NCI-H1105 (cell line): ENCODE measurements at regions not wholly inside any gene's neighbourhood (a gene's known extent, or its start where the extent isn't known, plus 50 kb on each side); places are given as distances from the start of the nearest gene placed in this dataset.

ENCODE experiments used
- DNase-seq: peaks from one replicate; lab custom pipeline; 2025; lab: John Stamatoyannopoulos, UW

DNA sequence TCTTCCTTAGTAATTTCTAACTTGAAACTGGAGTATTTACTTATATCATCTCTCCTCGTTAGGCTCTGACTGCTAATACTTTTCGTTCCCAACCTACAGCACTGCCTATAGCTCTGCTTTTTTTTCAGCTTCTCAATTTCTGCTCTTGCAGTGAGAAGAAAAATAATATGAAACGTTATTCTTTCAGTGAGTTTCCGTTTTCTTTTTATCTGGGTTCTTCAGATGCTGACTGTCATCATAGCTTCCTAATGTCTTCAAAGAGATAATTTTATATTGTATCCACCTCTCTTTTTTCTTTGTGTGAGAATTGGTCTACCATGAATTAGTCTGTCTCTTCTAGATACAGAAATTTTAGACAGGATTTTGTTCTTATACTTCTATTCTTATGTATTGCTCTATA, 454.9 kb downstream of the LMO7 start:
- no peak for DNase-seq

DNA sequence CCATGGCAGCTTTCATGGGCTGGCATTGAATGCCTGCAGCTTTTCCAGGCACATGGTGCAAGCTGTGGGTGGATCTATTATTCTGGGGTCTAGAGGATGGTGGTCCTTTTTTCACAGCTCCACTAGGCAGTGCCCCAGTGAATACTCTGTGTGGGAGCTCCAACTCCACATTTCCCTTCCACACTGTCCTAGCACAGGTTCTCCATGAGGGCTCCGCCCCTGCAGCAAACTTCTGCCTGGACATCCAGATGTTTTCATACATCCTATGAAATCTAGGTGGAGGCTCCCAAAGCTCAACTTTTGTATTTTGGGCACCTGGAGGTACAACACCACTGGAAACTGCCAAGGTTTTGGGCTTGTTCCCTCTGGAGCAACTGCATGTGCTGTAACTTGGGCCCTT, 450.6 kb downstream of the LMO7 start:
- DNase-seq: no peak

DNA sequence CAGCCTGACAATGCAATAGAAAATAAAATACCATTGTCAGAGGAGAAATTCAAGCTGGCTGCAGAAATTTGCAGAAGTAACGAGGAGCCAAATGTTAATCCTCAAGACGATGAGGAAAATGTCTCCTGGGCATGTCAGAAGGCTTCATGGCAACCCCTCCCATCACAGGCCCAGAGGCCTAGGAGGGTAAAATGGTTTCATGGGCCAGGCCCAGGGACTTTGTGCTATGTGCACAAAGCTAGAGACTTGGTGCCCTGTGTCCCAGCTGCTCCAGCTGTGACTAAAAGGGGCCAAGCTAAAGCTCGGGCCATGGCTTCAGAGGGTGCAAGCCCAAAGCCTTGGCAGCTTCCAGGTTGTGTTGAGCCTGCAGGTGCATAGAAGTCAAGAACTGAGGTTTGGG, 431.7 kb downstream of the LMO7 start:
- no peak for DNase-seq

DNA sequence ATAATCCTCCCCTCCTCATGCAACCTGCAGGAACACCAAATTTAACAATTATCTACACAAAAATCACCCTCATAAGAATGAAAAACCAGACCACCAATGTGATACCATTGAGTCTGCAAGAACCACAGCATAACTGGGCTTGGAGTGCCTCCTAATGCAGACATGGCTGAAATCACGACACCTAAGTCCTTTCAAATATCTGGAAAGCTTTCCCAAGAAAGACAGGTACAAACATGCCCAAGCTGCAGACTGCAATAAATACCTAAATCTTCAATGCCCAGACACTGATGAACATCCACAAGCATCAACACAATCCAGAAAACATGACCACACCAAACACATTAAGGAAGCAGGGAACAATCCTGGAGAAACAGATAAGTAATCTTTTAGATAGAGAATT, 417.1 kb downstream of the LMO7 start:
- no peak for DNase-seq

DNA sequence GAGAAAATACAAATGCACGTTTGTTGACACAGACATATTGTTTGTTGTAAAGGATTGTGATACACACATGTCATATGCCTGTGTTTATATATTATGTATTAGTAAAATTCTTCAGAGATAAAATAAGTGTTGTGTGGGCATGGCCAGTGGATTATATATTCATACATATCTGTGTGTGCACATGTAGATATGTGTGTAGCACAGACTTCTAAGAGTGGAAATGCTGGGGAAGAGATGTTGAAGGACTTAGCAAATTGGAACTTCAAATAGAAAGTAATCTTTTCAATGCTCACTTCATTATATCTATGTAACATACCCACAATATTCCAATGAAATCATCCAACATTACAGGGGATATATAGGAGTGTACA, 413.2 kb downstream of the LMO7 start:
- no peak for DNase-seq

DNA sequence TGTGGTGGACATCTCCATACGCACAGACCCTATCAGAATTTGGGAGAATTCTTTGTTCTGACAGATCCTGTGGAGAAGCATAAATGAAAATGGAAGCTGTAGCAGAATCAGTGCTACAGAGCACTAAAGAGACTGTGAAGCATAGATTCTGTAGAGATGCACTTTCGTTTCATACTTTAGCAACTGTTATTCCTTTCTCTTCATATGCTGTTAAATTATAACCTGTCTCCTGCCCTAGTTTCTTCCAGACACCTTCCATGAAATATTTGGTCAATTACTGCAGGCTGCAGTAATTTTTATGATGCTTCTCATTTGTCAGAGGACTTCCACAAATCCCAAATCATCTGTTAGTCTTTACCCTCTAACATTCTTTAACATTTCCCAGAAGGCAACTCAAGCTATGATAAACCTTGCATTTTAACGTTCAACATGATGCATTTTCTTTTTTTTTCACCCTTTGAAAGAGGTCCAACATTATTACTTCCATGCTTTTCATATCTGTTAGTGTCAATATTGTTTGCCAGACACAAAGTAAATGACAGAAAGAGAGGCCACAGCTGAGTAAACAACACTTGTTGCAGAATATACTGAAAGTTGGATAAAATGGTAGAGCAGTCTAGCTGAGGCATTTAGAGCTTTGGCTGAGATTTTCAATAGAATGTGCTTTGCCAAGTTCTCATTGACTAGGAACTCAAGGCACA, 412.7 kb downstream of the LMO7 start:
- peak; percentile 9 for DNase-seq

DNA sequence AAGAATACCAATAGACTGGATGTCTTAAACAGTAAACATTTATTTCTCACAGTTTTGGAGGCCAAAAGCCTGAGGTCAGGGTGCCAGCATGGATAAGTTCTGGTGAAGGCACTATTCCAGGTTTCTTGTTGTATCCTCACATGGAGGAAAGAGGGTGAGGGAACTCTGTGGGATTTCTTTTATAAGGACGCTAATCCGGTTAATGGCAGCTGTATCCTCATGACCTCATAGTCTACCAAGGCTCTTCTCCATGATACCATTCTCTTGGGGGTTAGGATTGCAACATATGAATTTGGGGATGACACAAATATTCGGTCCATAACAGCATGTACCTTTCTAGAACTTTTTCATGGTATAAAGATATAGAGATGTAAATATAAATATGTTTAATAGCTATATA, 412.0 kb downstream of the LMO7 start:
- no peak for DNase-seq

DNA sequence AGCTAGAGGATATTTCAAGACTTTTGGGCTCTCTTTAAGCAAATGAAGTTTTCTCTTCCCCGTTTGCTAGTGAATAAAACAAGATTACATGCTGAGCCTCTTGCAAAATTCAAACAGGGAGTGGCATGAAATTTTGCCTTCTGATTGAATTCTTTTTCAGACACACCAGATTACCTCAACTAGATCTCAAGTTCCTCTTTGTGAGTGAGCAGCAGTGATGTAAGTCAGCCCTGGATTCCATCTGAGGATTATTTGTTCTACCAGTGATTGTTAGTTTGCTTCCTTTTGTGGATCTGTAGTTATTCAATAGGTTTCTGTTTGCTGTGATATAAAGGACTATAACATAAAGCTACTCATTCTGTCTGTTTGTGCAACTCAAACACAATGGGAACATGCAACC, 407.7 kb downstream of the LMO7 start:
- no peak for DNase-seq

DNA sequence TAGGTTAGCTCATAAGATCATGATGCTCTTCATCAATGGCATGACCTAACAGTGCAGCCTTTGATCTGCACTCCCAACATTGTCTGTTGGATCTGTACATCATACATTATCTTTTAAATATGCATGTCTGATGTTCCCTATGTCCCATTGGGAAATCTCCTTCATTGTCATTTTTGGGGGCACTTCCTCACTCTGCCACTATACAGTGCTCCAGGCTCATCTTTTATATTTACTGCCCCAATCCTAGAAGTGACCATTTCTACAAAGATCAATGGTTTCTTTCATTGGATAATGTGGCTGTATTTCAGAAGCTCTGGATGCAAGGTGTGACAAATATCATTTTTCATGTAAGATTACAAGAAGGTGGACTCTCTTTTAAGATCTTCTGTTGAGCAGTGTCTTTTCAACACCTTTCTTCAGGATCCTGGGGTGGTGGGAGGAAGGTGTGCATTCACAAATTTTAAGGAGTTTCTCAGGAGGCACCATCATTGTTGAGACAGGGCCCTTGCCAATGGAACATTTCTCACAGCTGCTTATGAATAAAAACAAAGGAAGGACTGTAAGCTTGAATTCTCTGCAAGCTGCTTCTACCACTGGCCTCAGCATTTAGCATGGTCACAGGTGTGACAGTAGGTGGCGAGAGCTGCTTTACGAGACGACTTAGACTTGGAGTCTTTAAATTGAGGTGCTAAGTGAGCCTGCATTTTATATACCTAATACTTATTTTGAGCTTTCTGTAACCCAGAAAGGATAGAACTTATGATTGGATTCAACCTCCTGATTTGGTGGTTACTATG, 403.0 kb downstream of the LMO7 start:
- no peak for DNase-seq

DNA sequence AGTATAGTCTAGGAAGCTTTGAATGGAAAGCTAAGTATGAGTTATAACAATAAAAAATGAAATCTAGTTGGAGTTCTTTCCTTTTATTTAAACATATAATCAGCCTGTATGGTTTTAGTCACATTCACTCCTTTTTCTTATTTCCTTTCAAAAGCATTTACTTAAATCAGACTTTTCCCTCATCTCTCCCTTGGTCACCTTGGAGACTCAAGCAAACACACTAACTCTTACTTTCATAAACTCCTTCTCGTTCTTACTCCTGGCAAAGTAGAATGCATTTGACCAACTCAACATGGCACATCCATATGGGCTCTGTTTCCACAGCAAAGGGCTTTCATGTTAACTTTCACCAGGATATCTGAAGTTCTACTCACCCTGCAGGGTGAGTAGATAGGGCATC, 400.0 kb downstream of the LMO7 start:
- no peak for DNase-seq

DNA sequence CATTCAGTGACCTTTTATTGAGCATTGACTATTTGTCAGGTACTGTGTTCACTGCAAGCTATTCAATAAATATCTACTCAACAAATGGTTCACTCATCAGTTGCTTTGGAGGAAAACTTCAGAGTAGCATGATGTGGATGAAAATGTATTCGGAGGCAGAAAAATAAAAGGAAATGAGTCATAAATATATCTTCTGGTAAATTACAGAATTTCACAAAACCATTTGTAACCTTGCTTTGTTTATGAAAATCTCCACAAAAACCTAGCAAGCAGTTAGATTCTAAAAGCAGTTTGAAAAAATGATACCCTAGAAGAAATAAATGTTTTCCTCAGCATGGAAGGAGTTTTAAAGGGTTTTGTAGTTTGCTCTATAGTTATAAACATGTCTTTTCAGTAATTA, 399.6 kb downstream of the LMO7 start:
- no peak for DNase-seq

DNA sequence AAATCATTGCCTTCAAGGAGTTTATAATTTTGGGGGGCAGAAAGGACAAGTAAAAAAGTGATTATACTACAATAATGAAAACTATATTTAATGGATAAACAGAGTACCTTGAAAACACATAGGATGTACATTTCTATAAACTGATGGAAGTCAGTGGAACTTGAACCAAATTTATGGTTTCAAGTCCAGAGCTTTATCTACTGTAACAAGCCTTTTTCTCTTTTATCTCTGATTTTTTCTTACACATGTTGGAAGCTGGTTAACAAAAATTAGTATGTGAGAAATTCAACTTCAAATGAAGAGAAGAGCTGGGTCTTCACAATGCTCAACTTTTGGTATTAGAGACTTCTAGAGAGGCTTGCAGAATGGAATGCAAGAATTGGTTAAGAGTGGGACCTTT, 393.6 kb downstream of the LMO7 start:
- DNase-seq: no peak

DNA sequence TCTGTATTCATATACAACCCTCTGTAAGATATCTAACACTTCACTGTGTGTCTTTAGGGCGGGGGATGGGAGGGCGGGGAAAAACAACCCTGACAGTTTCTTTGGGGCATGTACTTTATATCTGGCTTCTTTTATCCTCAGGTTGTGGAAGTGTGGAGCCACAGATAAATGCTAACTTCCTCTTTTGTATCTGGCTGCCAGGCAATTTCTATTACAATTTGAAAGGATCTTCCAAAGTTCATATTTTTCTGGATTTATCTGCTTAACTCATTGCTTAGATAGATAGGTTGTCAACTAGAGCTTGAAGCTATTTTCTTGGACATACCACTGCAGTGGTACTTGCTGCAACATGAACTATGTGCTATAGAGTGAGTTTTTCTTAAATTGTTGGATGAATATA, 393.0 kb downstream of the LMO7 start:
- no peak for DNase-seq

DNA sequence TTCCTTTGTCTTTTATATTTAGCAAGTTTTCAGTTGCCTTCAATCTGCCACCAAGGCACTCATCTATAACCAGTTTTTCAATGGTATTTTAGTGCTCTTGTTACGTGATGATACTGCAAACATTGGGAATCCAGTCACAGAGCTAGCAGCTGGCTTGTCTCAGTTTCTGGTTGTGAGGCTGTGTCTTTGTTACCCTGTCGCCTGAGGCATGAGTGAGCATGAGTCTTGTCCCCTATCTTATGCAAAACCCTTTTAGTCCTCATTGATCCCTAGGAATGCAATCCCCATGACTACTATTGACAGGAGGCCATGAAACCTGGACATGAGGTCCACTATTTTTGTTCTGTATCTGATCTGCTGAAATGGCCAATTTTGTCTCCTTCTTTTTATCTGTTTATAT, 391.0 kb downstream of the LMO7 start:
- no peak for DNase-seq

DNA sequence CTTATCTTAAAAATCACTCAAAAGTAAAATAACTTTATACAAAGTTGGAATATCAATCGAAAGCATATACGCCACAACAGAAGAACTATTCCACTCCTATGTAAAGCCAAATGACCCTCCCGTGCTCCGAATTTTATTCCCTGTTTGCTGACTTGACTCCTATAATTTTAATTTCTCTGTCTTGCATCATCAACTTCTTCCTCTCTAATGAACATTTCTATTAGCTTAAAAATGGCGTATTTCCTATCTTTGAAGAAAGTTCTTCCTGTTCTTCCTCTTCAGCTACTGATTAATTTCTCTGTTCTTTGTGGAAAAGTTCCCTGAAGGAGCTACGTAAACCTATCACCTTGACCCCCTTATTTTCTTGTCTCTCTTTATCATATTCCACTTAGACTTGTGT, 389.3 kb downstream of the LMO7 start:
- DNase-seq: no peak

DNA sequence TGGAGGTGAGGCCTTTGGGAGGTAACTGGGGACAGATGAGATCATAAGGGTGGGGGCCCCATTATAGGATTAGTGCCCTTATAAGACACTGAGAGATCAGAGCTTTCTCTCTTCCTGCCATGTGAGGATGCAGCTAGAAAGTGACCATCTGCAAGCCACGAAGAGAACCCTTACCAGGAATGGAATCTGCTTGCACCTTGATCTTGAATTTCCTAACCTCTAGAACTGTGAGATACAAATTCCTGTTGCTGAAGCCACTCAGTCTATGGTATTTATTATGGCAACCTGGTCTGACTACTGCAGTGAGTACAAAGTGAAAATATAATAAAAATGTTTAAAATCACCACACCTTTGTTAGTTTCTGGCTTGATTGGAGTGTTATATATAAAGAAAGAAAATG, 388.0 kb downstream of the LMO7 start:
- DNase-seq: no peak

DNA sequence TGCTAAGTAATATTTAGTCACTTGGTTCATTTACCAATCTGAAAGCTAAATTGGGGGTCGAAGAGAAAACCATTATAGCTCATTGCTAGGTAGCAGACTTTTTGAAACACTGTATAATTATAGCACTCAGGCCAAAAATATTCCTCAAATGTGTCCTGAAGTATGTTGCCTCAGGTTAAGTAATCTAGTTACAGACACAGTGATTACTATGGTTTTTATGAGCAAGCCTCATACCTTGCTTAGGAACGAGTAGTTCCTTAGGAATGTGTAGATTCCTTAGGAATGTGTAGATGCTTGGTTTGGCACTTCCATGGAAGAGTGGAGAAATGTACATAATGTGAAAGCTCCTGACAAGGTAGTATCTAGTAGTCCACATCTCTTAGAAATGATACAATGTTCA, 387.5 kb downstream of the LMO7 start:
- no peak for DNase-seq

DNA sequence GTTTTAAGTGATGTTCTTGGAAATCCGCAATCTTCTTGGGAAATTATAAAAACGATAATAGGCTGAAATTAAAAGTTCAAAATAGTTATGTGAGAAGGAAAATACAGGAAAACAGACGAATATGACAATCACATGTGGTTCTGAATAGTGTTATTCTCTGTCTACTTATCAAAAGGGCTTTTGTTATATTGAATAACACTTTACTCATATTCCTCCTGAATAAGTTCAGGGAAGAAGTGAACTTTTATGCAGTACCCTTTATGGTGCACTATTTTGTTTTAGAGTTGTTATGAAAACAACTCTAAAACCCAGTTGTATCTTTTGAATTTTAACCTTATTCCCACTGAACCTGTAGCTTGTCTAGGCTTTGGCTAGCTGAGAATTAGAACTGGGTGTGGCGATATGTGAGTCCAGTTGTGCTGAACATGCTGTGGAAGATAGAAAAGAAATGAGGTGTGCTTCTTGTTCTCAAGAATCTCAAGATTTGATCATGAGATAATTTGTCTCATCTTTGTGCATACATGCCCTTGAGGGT, 384.4 kb downstream of the LMO7 start:
- DNase-seq: no peak

DNA sequence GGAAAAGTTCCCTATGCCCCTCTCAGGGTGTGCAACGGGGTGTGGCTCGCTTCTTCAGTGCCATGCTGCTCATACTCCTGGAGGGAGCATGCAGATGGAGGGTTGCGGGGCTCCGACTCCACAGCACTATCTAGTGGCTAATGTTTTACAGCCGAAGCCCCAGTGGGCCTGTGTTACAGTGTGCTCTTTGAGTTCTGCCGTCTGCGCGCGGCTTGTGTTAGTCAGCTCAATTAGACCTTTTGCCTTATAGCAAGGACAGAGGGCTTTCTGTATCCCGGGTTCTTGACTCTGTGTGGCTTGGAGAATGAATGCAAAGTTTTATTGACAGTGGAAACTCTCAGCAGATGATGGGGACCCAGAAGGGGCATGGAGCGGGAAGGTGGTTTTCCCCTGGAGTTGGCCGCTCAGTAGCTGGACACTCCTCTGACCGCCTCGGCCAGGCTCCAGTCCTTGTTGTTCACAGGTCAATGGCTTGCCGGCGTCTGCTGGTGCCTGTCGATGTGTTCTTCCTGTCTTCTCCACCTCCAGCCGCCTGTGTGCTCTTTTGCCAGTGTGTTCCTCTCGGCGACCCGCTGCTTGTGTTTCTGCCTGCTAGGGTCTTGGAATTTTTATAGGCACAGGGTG, 383.4 kb downstream of the LMO7 start:
- no peak for DNase-seq

DNA sequence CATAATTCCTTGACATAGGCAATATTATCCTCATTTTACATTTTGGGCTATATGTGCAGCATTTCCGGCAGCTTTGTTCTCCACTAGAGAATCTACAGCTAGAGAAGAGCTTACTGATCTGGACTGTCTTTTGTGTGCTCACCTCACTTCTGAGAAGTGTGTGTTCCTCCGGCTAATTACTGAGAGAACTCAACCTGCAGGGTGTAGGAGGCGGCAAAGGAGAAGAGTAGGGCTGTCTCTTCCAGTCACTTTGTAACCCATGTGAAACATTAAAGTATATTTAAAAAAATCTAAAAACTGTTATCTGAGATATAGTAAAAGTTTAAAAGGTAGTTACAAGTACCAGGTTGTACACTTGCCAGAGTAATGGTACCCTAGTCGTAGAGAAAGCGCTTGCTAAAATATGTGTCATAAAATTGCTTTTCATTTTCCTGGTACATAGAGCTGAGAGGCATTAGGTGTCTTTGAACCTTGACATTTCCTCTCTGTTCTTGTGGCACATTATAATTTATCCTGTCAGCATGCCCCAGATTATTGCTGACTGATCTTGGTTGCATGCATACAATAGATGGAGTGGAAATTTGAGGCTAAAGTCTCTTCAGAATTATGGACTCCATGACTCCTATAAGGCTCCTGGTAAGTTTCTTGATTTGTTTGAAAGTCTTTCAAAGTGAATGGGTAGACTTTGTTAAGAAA, 381.9 kb downstream of the LMO7 start:
- DNase-seq: no peak

DNA sequence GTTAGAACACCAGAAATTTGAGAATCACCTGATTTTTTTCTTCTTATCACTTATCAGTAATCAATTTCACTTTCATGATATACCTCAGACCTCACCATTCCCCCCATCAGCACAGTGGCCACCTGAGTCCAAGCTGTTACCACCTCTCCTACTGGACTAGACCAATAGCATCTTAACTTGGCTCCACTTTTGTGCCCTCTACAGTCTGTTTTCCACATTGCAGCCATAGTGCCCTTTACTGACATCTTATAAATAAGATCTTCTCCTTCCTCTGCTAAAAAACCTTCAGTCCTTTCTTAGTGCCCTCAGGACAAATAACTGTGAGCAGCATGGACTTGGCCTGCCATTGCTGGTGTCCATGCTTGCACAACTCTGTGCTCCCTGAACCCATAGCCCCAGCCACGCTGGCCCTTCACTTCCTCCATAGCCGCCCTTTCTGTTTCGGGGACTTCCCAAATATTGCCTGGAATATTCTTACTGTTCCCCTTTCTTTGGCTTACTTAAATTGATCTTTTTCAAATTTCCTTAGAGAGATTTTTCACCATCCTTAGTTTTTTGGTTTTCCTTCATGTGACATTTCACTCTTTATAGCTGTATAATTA, 380.8 kb downstream of the LMO7 start:
- DNase-seq: no peak
